ENCODE measurements at regions not wholly inside any gene's neighbourhood (a gene's known extent, or its start where the extent isn't known, plus 50 kb on each side); places are given as distances from the start of the nearest gene placed in this dataset.

- Mint-ChIP-seq H3K27me3 (ENCODE audit: insufficient read depth, low read depth, poor library complexity) (peaks cover 2% of the 10 kb centered on the region), H3K27ac (no peak overlapping the region), H3K4me1 (no peaks in the 10 kb centered on the region), H3K4me3 (no peak overlapping the region), H3K36me3 (ENCODE audit: low read depth) (no peaks in the 10 kb centered on the region), H3K9me3 (no peaks in the 10 kb centered on the region)
- Histone ChIP-seq H3K9me2 (ENCODE audit: insufficient read depth) (no peaks in the 10 kb centered on the region), H3K4me3 (no peak overlapping the region), H3K79me2 (replicated peaks; ENCODE audit: insufficient read depth) (no peaks in the 10 kb centered on the region), H3K27ac (ENCODE audit: low read depth) (no peak overlapping the region), H2AFZ (no peak overlapping the region), H3K4me1 (ENCODE audit: insufficient read depth) (no peaks in the 10 kb centered on the region), H3F3A (replicated peaks; ENCODE audit: low read depth) (no peaks in the 10 kb centered on the region), H3K27me3 (ENCODE audit: insufficient read depth) (no peaks in the 10 kb centered on the region), H4K20me1 (replicated peaks; ENCODE audit: insufficient read depth) (no peaks in the 10 kb centered on the region), H3K4me2 (no peak overlapping the region), H3K36me3 (ENCODE audit: insufficient read depth) (no peaks in the 10 kb centered on the region)
- TF ChIP-seq EZH2phosphoT487 (IDR thresholded peaks at IDR 0.05; ENCODE audit: unreplicated experiment) = no peak
- TF ChIP-seq ZNF462 (CRISPR knock-in tag; IDR thresholded peaks at IDR 0.05) = no peak
- no peak for TF ChIP-seq CREB1 (CRISPR knock-in tag; IDR thresholded peaks at IDR 0.05; ENCODE audit: low read depth)
- TF ChIP-seq NANOG (IDR thresholded peaks at IDR 0.05; ENCODE audit: borderline replicate concordance) = no peak
- no peak for TF ChIP-seq POLR2AphosphoS5 (IDR thresholded peaks at IDR 0.05; ENCODE audit: low read depth)
- no peak for TF ChIP-seq EZH2 (IDR thresholded peaks at IDR 0.05; ENCODE audit: low read depth, unreplicated experiment)
- TF ChIP-seq ZNF114 (CRISPR knock-in tag; IDR thresholded peaks at IDR 0.05) = no peak
- TF ChIP-seq JUNB (IDR thresholded peaks at IDR 0.05; ENCODE audit: unreplicated experiment) = no peak
- no peak for TF ChIP-seq ZNF331 (CRISPR knock-in tag; IDR thresholded peaks at IDR 0.05; ENCODE audit: low read depth)
- TF ChIP-seq REST (IDR thresholded peaks at IDR 0.05; ENCODE audit: unreplicated experiment) = no peak
- no peak for TF ChIP-seq CTCF (conservative IDR thresholded peaks at IDR 0.05; ENCODE audit: low read depth in 2 of 2)
- no peak for TF ChIP-seq ETS1 (IDR thresholded peaks at IDR 0.05)
- no peak for TF ChIP-seq STAT1 (IDR thresholded peaks at IDR 0.05; ENCODE audit: unreplicated experiment)
- DNase-seq (ENCODE audit: low spot score) = no peak
- no peak for ATAC-seq
These were observed 278.2 kb downstream of the USP25 start for GRCh38 chr21:16007943-16008342.

Data from GM23338 (cell line).